ENCODE measurements at regions not wholly inside any gene's neighbourhood (a gene's known extent, or its start where the extent isn't known, plus 50 kb on each side); places are given as distances from the start of the nearest gene placed in this dataset.

DNA sequence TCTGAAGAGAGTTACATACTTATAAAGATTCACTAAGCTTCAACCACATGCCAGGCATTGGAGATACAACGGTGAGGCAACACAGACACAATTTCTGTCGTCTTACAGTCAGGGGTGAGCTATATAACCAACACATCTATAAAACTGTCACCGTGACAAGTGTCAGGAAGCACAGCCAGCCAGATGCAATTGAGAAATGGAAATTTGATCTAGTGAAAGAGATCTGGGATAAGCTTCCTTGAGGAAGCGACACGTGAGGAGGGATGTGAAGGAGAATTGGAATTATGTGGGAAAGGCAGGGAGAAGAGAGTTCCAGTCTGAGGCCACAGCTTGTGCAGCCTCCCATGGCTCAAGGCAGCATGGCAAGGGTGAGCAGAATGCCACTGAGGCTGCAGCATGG, 50.9 kb upstream of the ZNF354B start:
- DNase-seq: no peak

DNA sequence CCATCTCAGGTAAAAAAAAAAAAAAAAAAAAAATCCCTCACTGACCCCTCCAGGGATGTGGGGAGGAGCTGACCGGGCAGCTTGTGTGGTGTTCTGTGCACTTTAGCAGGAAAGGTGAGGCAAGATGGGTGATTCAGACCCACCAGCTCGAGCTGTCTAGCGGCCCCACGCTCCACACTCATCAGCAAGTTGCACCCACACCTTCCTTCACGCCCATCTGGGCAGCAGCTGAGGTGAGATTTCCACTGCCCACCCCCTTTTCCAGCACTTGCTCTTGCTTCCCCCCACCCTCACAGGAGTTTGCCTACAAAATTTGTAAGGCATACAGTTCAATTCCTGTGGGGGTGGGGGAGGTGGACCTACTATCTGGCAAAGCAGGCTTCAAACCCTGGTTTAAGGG, 58.7 kb upstream of the ZNF354B start:
- DNase-seq: no peak

GRCh38 chr5:178797546-178798440, 62.0 kb upstream of the ZNF354B start:
- no peak for DNase-seq

- DNase-seq: no peak
Measured at GRCh38 chr5:178797101-178797521, 62.6 kb upstream of the ZNF354B start.

DNA sequence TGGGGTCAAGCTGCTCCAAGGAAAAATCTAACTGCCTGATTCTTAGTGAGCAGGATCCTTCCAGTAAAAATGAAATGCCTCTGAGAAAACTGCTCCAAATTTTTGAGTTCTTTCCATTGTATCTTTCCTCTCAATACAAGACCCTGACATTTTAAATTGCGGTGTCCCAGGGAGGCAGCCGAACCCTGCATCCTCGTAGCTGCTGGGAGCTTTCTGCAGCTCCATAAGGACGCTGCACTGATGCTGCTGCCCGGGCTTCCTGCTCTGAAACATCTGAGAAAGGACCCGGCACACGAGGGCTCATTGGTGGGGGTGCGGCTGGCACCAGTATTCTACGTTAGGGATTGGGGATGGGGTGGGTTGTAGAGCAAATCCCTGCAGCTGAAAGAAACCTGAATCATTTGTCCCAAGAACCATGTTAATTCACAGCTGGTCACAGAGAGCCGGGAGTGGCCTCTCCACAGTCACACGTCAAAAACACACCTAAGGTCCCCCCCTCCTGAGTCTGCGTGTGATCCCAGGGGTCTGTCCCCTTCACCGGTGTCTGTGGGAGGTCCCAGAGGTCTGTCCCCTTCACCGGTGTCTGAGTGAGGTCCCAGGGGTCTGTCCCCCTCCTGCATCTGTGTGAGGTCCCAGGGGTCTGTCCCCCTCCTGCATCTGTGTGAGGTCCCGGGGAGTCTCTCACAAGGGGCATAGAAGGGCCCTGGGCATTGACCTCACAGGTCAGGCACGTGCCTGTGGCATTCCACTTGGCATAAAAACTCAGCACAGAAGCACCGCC, 63.4 kb upstream of the ZNF354B start:
- no peak for DNase-seq

GRCh38 chr5:178794433-178794832, 64.0 kb upstream of the ZNF354A start:
- no peak for DNase-seq

GRCh38 chr5:178793696-178794095, 63.2 kb upstream of the ZNF354A start:
- no peak for DNase-seq

- DNase-seq: peak; percentile 42
Measured at GRCh38 chr5:178793151-178793550, 62.7 kb upstream of the ZNF354A start.

GRCh38 chr5:178791976-178792375, 61.5 kb upstream of the ZNF354A start:
- DNase-seq: no peak

DNA sequence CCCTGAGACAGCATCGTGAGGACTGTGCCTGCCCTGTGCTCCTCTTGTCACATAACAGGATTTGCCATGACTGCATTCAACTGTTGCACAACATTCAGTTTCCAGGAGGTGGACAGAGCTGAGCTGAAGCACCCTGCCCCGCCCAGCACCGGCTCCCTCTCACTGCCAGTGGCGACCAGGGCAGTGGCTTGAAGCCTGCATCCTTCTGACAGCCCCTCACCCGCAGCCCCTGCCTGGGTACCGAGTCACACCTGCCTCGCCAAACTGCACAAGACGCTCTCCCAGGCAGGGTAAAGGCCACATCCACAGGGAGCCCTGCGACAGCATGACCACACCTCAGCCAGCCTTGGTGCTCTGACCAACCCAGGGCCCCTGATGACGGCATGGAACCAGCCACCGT, 59.9 kb upstream of the ZNF354A start:
- DNase-seq: peak; percentile 12

- no peak for DNase-seq
Measured at GRCh38 chr5:178788381-178789085, 58.1 kb upstream of the ZNF354A start.

GRCh38 chr5:178787889-178788288, 57.4 kb upstream of the ZNF354A start:
- DNase-seq: no peak

GRCh38 chr5:178786859-178787499, 56.5 kb upstream of the ZNF354A start:
- DNase-seq: peak; percentile 8

DNA sequence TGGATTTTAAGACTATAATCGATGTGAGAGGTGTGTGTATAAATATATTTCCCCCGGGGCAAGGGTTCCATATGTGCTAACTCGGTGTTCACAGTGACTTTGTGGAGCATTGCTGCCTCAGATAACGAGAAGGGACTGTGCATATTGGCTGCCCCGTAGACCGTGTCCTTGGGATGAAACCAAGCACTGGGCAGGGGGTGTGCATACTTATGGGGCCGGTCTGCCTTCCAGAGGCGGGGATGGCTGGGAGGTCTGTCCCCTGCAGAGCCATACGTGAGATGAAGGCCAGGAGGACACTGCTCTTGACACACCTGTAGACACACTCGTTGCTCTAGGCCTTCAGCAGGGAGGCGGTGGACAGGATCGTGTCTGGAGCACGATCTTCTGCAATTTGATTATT, 56.0 kb upstream of the ZNF354A start:
- no peak for DNase-seq

GRCh38 chr5:178785999-178786398, 55.5 kb upstream of the ZNF354A start:
- peak; percentile 6 for DNase-seq

DNA sequence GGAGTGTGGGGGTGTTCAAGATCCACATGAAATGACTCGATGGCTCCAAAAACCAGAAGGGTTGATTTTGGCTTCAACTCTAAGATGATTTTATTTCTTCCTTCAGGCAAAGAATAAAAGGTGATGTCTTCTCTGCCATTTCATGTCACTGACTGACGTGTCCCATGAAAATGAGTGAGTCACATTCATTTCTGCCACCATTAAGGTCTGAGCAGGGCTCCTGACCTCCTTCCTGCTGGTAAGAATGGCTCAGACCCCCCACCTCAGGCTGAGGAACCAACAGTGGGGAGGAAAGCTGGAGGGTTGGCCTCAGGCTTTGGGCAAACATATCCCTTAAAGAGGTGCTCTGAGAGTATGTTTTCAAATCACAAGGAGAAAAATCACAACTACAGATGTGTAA, 53.9 kb upstream of the ZNF354A start:
- DNase-seq: no peak

- no peak for DNase-seq
Measured at GRCh38 chr5:178781936-178782335, 51.5 kb upstream of the ZNF354A start.

DNA sequence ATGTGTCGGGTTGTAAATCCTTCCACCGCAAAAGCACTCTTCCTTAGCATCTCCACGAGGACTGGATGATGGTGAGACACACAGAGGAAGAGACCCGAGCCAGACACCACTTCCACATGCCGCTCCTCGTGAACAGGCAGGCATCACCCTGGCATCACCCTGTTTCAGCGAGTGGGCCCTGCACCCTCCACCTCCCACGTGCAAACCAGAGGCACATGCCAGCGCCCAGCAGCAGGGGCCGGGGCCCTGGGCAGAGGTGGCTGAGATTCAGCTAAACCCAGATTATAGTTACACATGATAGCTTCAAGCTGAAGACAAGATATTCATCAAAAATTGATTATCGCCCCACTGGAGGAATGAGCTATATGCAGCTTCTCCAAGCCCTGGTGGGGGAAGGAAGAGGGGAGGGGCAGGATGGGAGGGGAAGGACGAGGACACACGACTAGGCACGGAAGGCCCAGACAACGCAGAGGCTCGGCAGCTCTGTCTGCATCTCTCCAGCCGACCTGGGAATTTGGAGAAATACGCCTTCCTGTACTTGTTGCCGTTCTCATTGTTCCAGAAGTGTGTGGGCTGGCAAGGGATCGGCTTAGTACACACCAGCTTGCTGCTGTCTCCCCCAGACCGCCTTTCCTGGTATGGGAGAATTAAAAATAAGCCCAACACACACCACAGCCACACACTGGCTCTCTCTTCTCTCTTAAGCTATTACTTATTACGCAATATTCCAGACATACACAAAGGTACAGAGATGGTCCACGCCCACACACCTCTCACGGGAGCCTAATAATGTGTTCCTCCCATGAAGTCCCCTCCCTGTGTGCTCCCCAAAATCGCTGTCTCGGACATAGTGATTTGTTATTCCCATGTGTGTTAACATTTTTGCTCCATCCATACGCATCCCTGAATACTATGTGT, 50.4 kb upstream of the ZNF354A start:
- DNase-seq: no peak

Measured in suppressor macrophage treated with lipopolysaccharide for 4 hours (primary cell).